ENCODE measurements at regions not wholly inside any gene's neighbourhood (a gene's known extent, or its start where the extent isn't known, plus 50 kb on each side); places are given as distances from the start of the nearest gene placed in this dataset.
"Not testable (repeated sequence)": the region's sequence is repeated elsewhere in the genome, so short reads cannot be mapped to it uniquely, and the experiment has no call there.

DNA sequence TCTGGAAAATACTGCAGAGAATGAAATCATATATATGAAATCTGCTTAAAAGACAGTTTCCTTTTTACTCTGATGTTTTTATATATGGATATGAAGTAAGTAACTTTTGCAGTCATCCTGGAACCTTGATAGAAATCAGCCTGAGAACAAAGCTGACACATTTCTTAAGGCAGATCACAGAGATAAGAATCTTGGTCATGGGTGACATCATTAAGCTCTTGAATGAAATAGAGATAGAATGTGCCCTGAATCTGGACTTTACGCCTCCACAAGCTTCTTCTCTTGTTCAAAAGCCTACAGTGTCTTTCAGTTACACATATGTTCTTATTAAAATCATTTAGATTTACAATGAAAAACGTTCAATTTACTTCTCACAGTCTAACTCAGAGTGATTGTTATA lies 319.1 kb upstream of the CNTNAP2 start:
- Histone ChIP-seq H3K79me2 (ENCODE audit: low read length) (no peaks in the 10 kb centered on the region), H3K9me3 (ENCODE audit: insufficient read depth, low read length) (no peaks in the 10 kb centered on the region), H3K27ac (ENCODE audit: low read length) (no peak overlapping the region), H2AFZ (ENCODE audit: low read depth, low read length) (no peak overlapping the region), H3K9ac (ENCODE audit: low read length) (no peak overlapping the region), H3K27me3 (ENCODE audit: low read depth, low read length) (no peaks in the 10 kb centered on the region), H3K4me3 (ENCODE audit: low read length) (no peak overlapping the region), H4K20me1 (ENCODE audit: insufficient read depth, low read length) (no peaks in the 10 kb centered on the region), H3K36me3 (replicated peaks; ENCODE audit: low read depth, low read length) (no peaks in the 10 kb centered on the region), H3K4me2 (ENCODE audit: low read length) (no peak overlapping the region), H3K4me1 (ENCODE audit: low read length) (no peaks in the 10 kb centered on the region)
- TF ChIP-seq, protein P1, sequence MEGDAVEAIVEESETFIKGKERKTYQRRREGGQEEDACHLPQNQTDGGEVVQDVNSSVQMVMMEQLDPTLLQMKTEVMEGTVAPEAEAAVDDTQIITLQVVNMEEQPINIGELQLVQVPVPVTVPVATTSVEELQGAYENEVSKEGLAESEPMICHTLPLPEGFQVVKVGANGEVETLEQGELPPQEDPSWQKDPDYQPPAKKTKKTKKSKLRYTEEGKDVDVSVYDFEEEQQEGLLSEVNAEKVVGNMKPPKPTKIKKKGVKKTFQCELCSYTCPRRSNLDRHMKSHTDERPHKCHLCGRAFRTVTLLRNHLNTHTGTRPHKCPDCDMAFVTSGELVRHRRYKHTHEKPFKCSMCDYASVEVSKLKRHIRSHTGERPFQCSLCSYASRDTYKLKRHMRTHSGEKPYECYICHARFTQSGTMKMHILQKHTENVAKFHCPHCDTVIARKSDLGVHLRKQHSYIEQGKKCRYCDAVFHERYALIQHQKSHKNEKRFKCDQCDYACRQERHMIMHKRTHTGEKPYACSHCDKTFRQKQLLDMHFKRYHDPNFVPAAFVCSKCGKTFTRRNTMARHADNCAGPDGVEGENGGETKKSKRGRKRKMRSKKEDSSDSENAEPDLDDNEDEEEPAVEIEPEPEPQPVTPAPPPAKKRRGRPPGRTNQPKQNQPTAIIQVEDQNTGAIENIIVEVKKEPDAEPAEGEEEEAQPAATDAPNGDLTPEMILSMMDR (IDR thresholded peaks at IDR 0.05; ENCODE audit: low read depth, low read length) = no peak
- no peak for TF ChIP-seq EZH2phosphoT487 (IDR thresholded peaks at IDR 0.05; ENCODE audit: low read depth)

DNA sequence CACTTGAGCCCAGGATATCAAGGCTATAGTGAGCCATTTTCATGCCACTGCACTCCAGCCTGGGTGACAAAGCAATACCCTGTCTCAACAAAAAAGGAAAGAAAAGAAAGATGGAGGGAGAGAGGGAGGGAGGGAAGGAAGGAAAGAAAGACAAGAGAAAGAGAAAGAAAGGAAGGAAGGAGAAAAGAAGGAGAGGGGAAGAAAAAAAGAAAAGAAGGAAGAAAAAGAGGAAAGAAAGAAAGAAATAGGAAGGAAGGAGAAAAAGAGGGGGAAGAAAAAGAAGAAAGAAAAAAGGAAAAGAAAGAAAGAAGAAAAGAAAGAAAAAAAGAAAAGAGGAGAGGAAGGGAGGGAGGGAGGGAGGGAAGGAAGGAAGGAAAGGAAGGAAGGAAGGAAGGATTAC lies 321.5 kb upstream of the CNTNAP2 start:
- Histone ChIP-seq H3K79me2 (ENCODE audit: low read length) (no peaks in the 10 kb centered on the region), H3K27me3 (ENCODE audit: low read depth, low read length) (no peaks in the 10 kb centered on the region), H3K4me3 (ENCODE audit: low read length) (no peak overlapping the region), H3K9me3 (ENCODE audit: insufficient read depth, low read length) (no peaks in the 10 kb centered on the region), H3K4me1 (ENCODE audit: low read length) (no peaks in the 10 kb centered on the region), H2AFZ (ENCODE audit: low read depth, low read length) (no peak overlapping the region), H3K4me2 (ENCODE audit: low read length) (no peak overlapping the region), H3K9ac (ENCODE audit: low read length) (no peak overlapping the region), H3K27ac (ENCODE audit: low read length) (no peak overlapping the region), H3K36me3 (replicated peaks; ENCODE audit: low read depth, low read length) (no peaks in the 10 kb centered on the region), H4K20me1 (ENCODE audit: insufficient read depth, low read length) (no peaks in the 10 kb centered on the region)
- no peak for TF ChIP-seq EZH2phosphoT487 (IDR thresholded peaks at IDR 0.05; ENCODE audit: low read depth)
- TF ChIP-seq, protein P1 (IDR thresholded peaks at IDR 0.05; ENCODE audit: low read depth, low read length) = no peak

DNA sequence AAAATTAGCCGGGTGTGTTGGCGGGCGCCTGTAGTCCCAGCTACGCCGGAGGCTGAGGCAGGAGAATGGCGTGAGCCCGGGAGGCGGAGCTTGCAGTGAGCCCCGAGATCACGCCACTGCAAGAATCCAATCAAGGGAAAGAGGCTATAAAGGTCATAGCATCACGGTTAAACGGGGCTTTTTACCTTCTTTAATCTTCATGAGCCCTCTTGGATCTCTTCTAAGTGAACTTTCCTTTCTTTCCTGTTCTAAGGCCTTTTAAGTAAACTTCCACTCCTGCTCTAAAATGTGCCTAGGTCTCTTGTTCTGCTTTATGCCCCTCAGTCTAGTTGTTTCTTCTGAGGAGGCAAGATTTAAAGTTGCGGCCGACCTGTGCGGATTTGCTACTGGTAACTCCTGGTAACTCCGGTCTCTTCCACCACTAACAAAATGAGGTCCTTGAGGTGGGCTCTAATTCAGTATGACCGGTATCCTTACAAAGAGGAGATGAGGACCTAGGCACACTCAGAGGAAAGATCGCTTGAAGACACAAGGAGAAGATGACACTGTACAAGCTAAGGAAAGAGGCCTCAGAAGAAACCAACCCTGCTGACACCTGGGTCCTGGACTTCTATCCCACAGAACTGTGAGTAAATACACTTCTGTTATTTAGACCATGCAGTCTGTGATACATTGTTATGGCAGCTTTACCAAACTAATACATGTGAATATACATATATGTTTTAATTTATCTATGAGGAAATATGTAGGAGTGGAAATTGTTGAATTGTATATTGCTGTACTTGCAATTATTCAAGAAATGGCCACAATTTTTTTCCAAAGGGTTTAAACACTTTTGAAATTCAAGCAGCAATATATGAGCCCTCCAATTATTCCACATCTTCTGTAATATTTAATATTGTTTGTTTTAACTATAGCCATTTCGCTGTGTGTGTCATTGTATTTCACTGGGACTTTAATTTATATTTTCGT lies 331.5 kb upstream of the CNTNAP2 start:
- no peak for TF ChIP-seq EZH2phosphoT487 (IDR thresholded peaks at IDR 0.05; ENCODE audit: low read depth)
- H4K20me1 ChIP-seq (ENCODE audit: insufficient read depth, low read length) = no peaks in the 10 kb centered on the region
- H3K27ac ChIP-seq (ENCODE audit: low read length) = no peak overlapping the region
- no peaks in the 10 kb centered on the region for H3K36me3 ChIP-seq (replicated peaks; ENCODE audit: low read depth, low read length)
- H3K79me2 ChIP-seq (ENCODE audit: low read length) = no peaks in the 10 kb centered on the region
- H3K27me3 ChIP-seq (ENCODE audit: low read depth, low read length) = no peaks in the 10 kb centered on the region
- H3K4me3 ChIP-seq (ENCODE audit: low read length) = no peak overlapping the region
- no peaks in the 10 kb centered on the region for H3K9me3 ChIP-seq (ENCODE audit: insufficient read depth, low read length)
- no peak overlapping the region for H3K4me2 ChIP-seq (ENCODE audit: low read length)
- peaks cover 4% of the 10 kb centered on the region; the same call in 1 of the 2 replicates for H3K4me1 ChIP-seq (ENCODE audit: low read length)
- H2AFZ ChIP-seq (ENCODE audit: low read depth, low read length) = no peak overlapping the region
- no peak overlapping the region for H3K9ac ChIP-seq (ENCODE audit: low read length)

DNA sequence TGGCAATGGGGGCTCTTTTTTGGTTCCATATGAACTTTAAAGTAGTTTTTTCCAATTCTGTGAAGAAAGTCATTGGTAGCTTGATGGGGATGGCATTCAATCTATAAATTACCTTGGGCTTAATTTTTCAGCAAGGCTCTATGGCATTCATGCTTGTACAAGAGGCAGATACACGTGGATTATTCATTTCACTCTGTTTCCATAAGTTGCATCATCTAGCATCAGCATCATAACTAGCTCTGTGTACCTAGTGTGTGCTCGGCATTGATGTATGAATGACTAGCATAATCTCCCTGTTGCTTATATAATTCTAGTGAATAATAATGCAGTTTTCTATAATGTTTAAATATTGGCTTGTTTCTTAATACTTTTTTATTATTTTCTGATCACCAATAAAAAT lies 335.2 kb upstream of the CNTNAP2 start:
- not testable (repeated sequence) for H3K4me2 ChIP-seq (ENCODE audit: low read length); H3K27me3 ChIP-seq (ENCODE audit: low read depth, low read length); H3K4me1 ChIP-seq (ENCODE audit: low read length); H3K27ac ChIP-seq (ENCODE audit: low read length); H3K36me3 ChIP-seq (replicated peaks; ENCODE audit: low read depth, low read length); H3K79me2 ChIP-seq (ENCODE audit: low read length); H3K4me3 ChIP-seq (ENCODE audit: low read length); H3K9me3 ChIP-seq (ENCODE audit: insufficient read depth, low read length); H2AFZ ChIP-seq (ENCODE audit: low read depth, low read length); H3K9ac ChIP-seq (ENCODE audit: low read length); H4K20me1 ChIP-seq (ENCODE audit: insufficient read depth, low read length)

DNA sequence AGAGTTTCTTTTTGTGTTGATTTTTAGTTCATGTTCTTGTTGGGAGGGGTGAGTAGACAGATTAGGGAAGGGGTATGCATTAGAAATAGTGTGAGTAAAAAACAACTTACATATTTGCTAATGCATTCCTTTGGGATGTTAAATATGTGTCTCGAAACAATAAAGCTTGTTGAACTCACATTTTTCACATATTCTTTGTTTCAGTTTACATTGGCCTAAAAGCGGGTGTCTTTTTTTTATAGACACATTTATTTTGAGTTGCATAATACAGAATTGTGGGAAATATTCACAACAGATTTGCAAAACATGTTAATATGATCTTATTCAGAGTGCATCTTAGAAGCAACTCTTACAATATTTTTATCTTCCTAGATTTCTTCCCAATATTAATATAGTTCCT lies 337.5 kb upstream of the CNTNAP2 start:
- Histone ChIP-seq H3K4me1 (ENCODE audit: low read length) (no peaks in the 10 kb centered on the region), H3K4me3 (ENCODE audit: low read length) (no peak overlapping the region), H3K9ac (ENCODE audit: low read length) (no peak overlapping the region), H3K36me3 (replicated peaks; ENCODE audit: low read depth, low read length) (no peaks in the 10 kb centered on the region), H3K79me2 (ENCODE audit: low read length) (no peaks in the 10 kb centered on the region), H3K27me3 (ENCODE audit: low read depth, low read length) (no peaks in the 10 kb centered on the region), H3K9me3 (ENCODE audit: insufficient read depth, low read length) (no peaks in the 10 kb centered on the region), H4K20me1 (ENCODE audit: insufficient read depth, low read length) (no peaks in the 10 kb centered on the region), H2AFZ (ENCODE audit: low read depth, low read length) (no peak overlapping the region), H3K27ac (ENCODE audit: low read length) (no peak overlapping the region), H3K4me2 (ENCODE audit: low read length) (no peak overlapping the region)
- TF ChIP-seq, protein P1 (IDR thresholded peaks at IDR 0.05; ENCODE audit: low read depth, low read length) = no peak
- TF ChIP-seq EZH2phosphoT487 (IDR thresholded peaks at IDR 0.05; ENCODE audit: low read depth) = no peak
